Activated CD4-positive, alpha-beta T cell treated with anti-CD3 and anti-CD28 coated beads for 24 hours (primary cell): ENCODE measurements at regions not wholly inside any gene's neighbourhood (a gene's known extent, or its start where the extent isn't known, plus 50 kb on each side); places are given as distances from the start of the nearest gene placed in this dataset.

Source experiments
- DNase-seq, 2 donors: peaks; one replicate each; pipeline ENCODE4 v3.0.0-alpha.2; 2020; ENCODE audit warnings: low read depth in 2 of 2

DNA sequence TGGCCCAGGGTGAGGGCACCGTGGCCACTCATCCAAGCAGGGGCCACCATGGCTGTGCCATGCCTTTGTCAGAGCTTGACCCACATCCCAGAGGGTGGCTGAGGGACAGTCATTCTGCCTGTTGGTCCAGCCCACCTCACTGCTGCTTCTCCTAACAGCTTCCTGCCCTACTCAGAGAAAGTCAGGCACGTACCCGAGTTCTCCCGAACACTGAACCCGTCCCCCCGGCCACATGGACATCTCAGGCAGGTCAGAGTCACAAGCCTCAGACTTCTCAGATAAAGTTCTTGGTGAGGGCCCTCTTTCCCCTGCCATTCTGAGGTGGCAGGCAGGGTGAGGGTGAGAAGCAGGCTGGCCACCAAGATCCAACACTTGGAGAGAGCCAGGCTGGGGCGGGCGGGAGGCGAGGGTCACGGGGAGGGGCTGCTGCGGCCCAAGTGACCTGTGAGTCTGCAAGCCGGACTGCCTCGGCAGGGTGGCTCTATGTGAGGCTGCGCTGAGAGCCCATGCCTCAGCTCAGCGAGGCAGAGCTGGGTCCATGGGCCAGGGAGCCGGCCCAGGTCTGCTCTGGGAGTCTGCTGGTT lies 317.8 kb downstream of the TMEM121 start:
- DNase-seq, result no peak

DNA sequence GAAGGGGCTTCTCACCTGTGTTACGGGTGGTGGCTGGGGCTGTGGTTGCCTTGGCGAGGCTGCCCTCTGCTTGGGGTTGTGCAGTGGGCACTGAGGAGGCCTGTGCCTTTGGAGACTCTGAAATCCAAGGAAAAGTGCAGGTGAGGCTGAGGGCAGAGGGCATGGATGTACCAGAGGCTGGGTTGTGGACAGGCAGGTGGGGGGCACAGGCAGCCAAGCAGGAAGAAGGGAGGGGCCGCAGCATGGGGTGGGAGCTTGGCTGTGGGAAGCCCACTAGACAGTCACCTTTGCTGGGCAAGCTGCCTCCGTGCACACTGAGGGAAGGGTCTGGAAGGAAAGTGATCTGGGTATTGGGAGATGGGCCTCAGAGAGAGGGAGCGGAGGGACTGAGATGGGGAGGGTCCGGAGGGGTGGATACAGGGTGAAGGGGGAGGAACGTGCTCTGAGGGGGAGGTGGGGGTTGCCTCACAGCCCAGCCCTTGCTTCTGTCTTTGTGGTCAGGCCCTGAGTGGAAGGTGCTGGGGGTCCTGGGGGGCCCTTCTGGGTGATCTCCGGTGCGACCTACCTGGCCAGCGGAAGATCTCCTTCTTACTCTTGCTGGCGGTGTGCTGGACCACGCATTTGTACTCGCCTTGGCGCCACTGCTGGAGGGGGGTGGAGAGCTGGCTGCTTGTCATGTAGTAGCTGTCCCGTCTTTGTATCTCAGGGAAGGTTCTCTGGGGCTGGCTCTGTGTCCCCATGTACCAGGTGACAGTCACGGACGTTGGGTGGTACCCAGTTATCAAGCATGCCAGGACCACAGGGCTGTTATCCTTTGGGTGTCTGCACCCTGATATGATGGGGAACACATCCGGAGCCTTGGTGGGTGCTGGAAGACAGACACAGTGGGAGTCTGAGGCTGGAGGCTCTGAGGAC lies 318.7 kb downstream of the TMEM121 start:
- DNase-seq, result no peak

DNA sequence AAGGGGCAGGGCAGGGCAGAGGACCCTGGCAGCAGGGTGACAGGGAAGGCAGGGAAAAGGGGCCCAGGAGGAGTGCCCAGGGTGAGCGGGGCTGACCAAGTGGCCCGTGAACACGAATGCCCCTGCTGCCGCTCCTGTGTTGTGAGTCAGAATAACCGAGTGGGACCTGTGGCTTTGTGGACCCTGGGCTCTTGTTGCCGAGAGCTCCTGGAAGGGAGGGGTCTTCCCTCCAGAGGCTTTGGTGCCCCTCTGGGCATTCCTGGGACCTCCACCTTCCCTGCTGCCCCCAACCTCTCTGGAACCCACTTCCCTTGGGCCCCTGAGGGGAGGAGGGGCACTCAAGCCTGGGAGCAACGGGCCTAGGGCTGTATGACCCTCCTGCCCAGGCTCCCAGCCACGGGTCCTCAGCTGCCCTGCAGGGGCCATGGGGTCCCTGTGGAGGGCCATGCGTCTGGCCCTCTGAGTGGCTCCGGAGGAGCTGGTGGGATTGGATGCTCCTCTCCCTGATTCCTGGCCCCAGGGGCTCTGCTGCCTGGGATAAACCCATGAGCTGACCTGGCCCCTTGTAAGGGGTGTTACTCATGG lies 319.4 kb downstream of the TMEM121 start:
- no peak for DNase-seq

DNA sequence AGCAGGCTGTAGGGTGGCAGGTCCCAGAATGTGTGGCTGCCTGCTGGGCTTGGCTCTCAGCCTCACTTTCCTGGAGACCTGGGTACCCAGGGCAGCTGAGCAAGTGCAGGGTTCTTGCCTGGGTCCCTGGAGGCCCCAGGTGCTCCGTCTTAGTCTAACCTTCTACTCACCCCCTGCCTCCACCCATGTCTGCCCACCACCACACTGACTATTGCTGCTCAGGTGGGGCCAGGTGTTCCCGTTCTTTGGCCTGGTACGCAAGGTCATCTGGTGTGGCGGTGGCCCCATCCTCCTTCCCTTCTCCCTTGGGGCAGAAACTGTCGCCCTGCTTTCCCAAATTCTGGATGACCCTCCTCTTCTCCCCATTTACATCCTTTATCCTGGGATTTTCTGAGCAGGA lies 319.9 kb downstream of the TMEM121 start:
- no peak for DNase-seq

DNA sequence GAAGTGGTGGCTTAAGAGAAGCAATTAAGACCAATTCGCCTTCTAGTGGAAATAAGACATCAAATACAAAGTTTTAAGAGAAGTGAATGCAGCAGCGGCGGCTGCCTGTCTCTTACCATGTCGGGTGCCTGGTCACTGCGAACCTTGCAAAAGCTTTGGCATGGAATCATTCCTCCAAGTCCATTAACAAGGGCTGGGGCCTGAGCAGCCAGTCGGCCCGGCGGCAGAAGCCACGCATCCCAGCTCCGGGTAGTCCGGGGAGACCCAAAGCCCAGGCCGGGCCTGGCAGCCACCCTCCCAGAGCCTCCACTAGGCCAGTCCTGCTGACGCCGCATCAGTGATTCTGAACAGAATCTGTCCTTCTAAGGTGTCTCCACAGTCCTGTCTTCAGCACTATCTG lies 321.0 kb downstream of the TMEM121 start:
- DNase-seq, result no peak

DNA sequence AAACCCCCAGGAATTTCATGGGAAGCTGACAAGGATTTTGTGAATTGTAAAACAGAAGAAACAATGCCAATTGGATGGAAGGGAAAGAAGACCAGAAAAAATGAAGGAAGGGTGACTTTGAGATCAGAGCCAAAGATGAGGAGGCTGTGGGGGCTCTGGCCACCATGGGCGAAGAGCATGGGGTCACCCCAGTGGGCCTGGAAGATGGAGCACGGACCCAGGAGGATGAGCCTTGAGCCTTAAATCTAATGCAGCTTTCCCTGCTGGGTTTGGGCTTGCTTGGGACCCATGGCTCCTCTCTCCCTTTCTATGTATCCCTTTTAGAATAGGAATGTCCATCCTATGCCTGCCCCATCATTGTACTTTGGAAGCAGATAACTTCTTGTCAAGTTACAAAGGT lies 322.2 kb downstream of the TMEM121 start:
- DNase-seq, result no peak

DNA sequence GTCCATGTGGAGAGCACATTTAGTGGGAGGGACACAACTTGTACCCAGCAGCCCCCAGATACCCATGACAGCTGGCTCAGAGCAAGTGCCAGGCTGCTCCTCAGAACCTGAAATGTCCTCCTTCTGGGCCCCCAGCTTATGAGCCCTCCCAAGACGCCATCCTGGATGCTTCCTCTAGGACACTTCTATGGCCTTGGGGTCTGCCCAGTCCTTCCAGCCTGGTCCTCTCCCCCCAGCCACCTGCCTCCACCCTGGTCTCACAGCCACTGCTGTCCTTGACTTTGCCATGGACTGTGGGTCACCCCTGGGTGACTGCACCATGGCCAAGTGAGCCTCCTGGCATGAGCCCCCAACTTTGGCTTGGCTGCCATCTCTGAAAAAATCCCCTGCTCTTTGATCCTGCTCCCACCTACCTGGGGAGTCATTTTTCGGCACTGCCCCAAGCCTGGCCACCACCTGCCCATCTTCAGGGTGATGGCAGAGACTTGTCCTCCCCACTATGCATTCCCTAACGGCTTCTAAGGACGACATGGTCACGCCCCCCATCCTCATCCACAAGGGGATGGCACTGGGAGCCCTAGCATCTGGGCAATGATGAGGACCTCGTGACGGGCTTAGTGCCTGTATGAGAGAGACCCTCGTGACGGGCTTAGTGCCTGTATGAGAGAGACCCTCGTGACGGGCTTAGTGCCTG lies 323.7 kb downstream of the TMEM121 start:
- no peak for DNase-seq

DNA sequence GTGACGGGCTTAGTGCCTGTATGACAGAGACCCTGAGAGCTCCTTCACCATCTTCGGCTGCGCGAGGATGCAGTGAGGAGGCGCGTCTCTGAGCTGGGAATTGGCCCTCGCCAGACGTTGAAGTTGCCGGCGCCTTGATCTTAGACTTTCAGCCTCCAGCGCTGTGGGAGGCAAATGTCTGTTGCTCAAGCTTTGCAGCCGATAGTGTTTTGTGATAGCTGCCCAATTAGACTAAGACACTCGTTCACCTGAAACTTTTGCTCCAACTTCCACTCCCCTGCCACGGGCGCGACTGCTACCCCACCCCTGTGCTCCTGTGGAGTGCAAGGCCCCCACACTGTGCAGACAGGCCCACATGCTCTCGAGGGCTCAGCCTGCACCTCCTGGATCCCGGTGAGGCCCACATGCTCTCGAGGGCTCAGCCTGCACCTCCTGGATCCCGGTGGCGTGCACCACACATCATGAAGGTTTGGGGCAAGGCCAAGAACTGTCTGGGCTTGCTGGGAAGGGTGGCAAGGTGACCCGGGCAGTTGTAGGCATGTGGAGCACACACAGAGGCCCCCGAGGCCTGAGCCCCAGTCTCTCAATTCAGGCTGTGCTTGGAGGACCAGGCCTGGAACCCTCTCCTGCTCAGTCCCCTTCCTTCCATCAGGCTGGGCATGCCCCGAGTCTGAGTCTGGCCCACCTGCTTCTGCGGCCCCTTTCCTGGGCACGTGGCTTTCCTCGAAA lies 324.6 kb downstream of the TMEM121 start:
- DNase-seq, result no peak

DNA sequence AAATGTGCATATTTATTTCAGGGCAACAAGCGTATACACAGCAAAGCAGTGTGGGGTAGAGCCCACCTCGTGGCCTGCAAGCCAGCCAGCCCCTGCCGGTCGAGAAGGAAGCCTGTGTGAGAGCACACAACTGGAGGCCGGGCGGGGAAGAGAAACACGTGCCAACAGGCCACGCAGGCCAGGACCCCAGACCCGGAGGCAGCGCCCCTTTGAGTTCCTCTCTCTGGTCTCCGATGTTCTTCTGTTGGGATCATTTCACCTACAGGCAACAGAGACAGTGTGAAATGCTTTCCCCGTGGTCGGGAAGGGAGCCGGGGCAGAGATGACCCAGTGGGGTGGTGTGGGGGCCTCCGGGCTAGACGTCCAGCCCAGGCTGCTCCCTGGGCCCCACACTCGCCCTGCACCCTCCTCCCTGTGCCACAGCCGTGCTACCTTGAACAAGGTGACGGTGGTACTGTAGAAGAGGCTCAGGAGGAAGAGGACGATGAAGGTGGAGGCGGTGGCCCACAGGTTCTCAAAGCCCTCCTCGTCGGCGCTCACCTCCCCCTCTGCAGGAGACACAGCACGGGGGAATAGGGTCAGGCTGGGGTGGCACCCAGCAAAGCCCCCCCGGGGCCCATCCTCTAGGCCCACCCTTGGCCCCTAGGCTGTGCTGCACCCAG lies 325.5 kb downstream of the TMEM121 start:
- no peak for DNase-seq

DNA sequence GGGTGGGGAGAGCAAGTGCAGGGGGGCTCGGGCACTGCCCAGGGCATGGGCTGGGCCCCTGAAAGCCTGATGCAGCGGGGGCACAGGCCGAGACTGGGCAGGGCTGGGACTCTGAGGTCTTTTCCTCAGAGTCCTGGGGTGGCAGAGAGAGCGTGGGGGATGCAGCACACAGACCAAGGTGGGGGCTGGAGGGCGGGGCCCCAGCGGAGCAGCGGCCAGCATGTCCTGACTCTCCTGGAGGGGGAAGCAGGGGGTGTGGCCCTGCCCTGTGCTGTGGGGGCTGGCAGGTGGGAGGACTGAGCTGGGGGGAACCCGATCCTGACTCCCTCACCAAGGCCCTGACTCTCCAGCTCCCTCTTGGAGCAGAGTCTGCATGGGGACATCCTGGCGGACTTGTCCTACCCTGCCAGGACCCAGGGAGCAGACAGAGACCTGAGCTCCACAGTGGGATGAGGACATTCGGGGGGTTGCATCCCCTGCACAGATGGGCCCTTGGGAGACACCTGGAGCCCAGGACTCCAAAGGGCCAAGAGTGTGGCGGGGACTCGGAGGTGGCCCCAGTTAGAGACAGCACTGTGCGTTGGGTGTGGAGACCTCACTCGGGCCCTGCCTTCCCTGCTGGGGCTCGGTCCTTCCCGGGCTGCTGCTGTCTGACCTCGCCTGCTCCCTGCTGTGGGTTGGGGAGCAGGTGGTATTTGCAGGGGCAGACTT lies 326.1 kb downstream of the TMEM121 start:
- DNase-seq, result no peak

DNA sequence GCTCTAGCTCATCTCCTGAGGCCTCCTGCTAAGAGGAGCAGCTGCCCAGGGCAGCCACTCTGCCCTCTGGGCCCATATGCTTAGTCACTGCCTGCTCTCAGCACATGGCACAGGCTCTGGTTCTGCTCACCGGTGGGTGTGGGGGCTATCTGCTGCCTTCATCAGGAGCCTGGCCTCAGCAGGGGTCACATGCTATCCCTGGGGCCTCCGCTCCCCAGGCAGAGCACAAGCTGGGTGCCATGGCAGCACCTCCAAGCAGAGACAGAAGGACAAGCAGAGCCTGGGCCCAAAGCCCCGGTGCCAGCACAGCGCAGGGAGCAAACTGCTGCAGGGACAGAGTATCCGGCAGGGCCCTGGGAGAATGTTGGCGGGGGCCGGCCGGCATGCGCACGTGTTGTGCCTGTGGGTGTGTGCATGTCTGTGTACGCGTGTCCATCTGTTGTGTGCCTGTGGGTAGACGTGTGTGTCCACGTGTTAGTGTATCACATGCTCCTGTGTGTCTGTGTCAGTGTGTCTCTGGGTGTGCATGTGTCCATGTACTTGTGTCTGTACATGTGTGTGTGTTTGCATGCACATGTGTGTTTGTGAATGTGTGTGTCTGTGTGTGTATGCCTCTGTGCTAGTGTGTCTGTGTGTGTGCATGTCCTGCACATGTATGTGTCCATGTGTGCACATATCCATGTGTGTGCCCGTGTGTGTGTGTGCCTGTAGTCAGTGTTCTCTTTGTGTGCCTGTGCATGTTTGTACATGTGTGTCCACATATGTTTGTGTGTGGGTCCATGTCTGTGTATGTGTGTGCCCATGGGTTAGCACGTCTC lies 326.9 kb downstream of the TMEM121 start:
- DNase-seq, result no peak

DNA sequence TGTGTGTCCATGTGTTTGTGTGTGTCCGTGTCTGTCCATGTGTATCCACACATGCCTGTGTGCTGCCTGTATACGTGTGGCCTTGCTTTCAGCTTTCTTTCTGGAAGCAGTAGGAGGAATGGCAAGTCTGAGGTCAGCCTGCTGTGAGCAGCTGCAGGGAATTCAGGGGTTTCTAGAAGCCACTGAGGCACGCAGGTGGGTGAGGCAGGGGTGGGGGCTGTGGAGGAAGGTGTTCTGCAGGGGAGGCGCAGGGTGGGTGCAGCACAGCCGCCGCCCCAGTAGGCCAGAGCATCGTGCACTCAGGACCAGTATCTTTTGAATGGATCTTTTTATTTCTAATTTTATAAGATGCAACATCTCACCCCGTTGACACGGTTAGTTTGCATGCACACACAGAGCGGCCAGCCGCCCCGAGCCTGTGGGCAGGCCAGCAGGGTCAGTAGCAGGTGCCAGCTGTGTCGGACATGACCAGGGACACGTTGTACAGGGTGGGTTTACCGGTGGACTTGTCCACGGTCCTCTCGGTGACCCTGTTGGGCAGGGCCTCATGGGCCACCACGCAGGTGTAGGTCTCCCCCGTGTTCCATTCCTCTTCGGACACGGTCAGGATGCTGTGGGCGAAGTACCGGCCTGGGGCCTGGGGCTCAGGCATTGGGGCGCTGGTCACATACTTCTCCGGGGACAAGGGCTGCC lies 327.7 kb downstream of the TMEM121 start:
- DNase-seq, result no peak

DNA sequence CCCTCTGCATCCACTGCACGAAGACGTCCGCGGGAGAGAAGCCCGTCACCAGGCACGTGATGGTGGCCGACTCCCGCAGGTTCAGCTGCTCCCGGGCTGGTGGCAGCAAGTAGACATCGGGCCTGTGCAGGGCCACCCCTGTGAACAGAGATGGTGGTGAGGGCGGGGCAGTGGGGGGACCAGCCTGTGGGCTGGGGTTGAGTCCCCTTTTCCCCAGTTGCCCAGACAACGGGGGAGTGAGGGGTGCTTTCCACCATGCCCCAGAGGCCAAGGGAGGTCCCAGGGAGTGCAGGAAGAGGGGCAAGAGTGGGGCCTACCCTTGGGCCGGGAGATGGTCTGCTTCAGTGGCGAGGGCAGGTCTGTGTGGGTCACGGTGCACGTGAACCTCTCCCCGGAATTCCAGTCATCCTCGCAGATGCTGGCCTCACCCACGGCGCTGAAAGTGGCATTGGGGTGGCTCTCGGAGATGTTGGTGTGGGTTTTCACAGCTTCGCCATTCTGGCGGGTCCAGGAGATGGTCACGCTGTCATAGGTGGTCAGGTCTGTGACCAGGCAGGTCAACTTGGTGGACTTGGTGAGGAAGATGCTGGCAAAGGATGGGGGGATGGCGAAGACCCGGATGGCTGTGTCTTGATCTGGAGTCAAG lies 328.3 kb downstream of the TMEM121 start:
- DNase-seq, result no peak

DNA sequence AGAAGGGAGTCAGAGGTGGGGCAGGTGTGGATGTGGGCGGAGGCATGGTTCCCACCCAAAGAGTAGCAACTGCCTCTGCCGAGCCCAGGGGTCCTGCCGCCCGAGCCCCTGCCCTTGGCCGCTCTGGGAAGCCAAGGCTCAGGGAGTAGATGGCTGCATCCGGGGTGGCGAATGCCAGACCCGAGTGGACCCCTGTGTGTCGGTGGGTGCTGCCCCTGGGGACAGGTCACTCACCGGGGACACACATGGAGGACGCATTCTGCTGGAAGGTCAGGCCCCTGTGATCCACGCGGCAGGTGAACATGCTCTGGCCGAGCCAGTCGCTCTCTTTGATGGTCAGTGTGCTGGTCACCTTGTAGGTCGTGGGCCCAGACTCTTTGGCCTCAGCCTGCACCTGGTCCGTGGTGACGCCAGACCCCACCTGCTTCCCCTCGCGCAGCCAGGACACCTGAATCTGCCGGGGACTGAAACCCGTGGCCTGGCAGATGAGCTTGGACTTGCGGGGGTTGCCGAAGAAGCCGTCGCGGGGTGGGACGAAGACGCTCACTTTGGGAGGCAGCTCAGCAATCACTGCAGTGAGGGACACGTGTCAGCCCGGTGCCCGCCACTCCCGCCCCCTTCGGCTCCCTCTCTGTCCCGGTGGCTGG lies 329.0 kb downstream of the TMEM121 start:
- no peak for DNase-seq

DNA sequence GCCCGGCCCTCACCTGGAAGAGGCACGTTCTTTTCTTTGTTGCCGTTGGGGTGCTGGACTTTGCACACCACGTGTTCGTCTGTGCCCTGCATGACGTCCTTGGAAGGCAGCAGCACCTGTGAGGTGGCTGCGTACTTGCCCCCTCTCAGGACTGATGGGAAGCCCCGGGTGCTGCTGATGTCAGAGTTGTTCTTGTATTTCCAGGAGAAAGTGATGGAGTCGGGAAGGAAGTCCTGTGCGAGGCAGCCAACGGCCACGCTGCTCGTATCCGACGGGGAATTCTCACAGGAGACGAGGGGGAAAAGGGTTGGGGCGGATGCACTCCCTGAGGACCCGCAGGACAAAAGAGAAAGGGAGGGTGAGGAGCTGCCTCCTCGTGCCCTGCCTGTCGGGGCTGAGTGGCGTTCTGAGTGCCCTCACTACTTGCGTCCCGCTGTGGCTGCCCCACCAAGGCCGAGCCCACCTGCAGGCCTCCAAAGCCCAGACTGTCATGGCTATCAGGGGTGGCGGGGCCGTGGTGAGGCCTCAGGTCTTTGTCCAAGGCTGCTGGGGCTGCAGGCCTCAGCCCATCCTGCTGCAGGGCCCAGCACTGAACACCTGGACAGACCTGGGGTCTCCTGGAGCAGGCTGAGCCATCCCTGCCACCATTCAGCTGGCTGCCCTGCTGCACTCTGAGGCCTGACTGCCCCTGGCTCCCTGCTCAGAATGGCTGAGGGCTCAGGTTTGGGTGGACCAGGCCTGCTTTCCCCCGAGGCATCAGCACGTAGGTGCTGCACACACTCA lies 329.7 kb downstream of the TMEM121 start:
- DNase-seq, result no peak

DNA sequence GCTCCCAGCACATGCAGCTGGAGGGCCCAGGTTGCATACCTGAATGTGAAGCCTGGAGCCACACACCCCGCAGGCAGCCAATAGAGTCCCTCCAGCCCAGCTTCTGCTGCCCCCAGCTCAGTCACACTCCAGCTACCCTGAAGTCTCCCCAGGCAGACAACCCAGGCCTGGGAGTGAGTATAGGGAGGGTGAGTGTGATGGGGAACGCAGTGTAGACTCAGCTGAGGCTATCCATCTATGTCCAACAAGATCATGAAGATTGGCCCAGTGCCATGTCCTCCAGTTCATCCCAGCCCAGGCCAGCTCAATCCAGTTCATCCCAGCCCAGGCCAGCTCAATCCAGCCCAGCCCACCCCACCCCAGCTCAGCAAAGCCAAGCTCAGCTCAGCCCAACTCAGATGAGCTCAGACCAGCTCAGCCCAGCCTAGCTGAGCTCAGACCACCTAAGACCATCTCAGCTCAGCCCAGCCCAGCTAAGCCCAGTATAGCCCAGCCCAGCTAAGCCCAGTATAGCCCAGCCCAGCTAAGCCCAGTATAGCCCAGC lies 330.4 kb downstream of the TMEM121 start:
- DNase-seq, result no peak

DNA sequence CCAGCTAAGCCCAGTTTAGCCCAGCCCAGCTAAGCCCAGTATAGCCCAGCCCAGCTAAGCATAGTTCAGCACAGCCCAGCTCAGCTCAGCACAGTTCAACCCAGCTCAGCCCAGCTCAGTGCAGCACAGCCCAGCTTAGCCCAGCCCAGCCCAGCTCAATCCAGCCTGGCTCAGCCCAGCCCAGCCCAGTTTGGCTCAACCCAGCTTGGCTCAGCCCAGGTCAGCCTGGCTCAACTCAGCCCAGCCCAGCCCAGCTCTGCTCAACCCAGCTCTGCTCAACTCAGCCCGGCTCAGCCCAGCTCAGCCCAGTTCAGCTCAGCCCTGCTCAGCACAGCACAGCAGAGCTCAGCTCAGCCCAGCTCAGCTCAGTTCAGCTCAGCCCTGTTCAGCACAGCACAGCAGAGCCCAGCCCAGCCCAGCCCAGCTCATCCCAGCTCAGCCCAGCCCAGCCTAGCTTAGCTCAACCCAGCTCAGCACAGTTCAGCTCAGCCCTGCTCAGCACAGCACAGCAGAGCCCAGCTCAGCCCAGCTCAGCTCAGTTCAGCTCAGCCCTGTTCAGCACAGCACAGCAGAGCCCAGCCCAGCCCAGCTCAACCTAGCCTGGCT lies 330.9 kb downstream of the TMEM121 start:
- DNase-seq, result no peak
